ENCODE measurements at regions not wholly inside any gene's neighbourhood (a gene's known extent, or its start where the extent isn't known, plus 50 kb on each side); places are given as distances from the start of the nearest gene placed in this dataset.

DNA sequence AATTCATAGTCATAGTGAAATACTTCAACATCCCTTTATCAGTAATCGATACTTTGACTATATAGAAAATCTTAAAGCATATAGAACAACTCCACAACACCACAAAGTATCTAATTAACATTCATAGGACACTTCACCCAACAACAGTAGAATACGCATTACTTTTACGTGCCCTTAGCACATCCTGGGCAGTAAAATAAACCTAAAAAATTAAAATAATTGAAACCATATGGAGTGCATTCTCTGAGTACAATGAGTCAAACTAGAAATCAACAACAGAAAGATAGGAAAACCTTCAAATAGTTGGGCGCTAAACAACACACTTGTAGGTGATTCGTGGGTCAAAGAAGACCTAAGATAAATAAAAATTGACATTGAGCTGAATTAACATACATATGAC is 442.9 kb downstream of the SUCLG1 start:
- Histone ChIP-seq H3K9me2 (replicated peaks; ENCODE audit: low read depth, low read length) (no peaks in the 10 kb centered on the region), H3K9me3 (ENCODE audit: insufficient read depth, low read depth, low read length) (no peaks in the 10 kb centered on the region), H3K27me3 (ENCODE audit: insufficient read depth, low read length, poor library complexity, severe bottlenecking) (no peaks in the 10 kb centered on the region), H3K9ac (ENCODE audit: low read depth, low read length, poor library complexity, severe bottlenecking) (no peak overlapping the region), H3K36me3 (ENCODE audit: insufficient read depth, low read length) (no peaks in the 10 kb centered on the region), H2AFZ (ENCODE audit: low read length) (no peak overlapping the region), H3K4me2 (ENCODE audit: low read depth, low read length, poor library complexity, severe bottlenecking) (no peak overlapping the region), H3K4me1 (ENCODE audit: insufficient read depth, low read length, poor library complexity, severe bottlenecking) (no peaks in the 10 kb centered on the region), H4K20me1 (ENCODE audit: insufficient read depth, low read length, poor library complexity, severe bottlenecking) (no peaks in the 10 kb centered on the region), H3F3A (ENCODE audit: low read depth) (no peaks in the 10 kb centered on the region), H3K4me3 (ENCODE audit: low read length, poor library complexity, severe bottlenecking) (no peak overlapping the region), H3K79me2 (ENCODE audit: insufficient read depth, low read length) (no peaks in the 10 kb centered on the region)
- TF ChIP-seq, protein P1, sequence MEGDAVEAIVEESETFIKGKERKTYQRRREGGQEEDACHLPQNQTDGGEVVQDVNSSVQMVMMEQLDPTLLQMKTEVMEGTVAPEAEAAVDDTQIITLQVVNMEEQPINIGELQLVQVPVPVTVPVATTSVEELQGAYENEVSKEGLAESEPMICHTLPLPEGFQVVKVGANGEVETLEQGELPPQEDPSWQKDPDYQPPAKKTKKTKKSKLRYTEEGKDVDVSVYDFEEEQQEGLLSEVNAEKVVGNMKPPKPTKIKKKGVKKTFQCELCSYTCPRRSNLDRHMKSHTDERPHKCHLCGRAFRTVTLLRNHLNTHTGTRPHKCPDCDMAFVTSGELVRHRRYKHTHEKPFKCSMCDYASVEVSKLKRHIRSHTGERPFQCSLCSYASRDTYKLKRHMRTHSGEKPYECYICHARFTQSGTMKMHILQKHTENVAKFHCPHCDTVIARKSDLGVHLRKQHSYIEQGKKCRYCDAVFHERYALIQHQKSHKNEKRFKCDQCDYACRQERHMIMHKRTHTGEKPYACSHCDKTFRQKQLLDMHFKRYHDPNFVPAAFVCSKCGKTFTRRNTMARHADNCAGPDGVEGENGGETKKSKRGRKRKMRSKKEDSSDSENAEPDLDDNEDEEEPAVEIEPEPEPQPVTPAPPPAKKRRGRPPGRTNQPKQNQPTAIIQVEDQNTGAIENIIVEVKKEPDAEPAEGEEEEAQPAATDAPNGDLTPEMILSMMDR (conservative IDR thresholded peaks at IDR 0.05; ENCODE audit: low read length), result no peak
- no peak for TF ChIP-seq EZH2phosphoT487 (IDR thresholded peaks at IDR 0.05; ENCODE audit: borderline replicate concordance)

- H3K9me3 ChIP-seq (ENCODE audit: insufficient read depth, low read depth, low read length), result no peaks in the 10 kb centered on the region
- H4K20me1 ChIP-seq (ENCODE audit: insufficient read depth, low read length, poor library complexity, severe bottlenecking), result no peaks in the 10 kb centered on the region
- H3K4me3 ChIP-seq (ENCODE audit: low read length, poor library complexity, severe bottlenecking), result no peak overlapping the region
- no peaks in the 10 kb centered on the region for H3K27me3 ChIP-seq (ENCODE audit: insufficient read depth, low read length, poor library complexity, severe bottlenecking)
- no peak overlapping the region for H3K4me2 ChIP-seq (ENCODE audit: low read depth, low read length, poor library complexity, severe bottlenecking)
- H3K9me2 ChIP-seq (replicated peaks; ENCODE audit: low read depth, low read length), result no peaks in the 10 kb centered on the region
- no peak for TF ChIP-seq EZH2phosphoT487 (IDR thresholded peaks at IDR 0.05; ENCODE audit: borderline replicate concordance)
- TF ChIP-seq, protein P1 (conservative IDR thresholded peaks at IDR 0.05; ENCODE audit: low read length), result no peak
- H3K4me1 ChIP-seq (ENCODE audit: insufficient read depth, low read length, poor library complexity, severe bottlenecking), result no peaks in the 10 kb centered on the region
- H3F3A ChIP-seq (ENCODE audit: low read depth), result no peaks in the 10 kb centered on the region
- H3K79me2 ChIP-seq (ENCODE audit: insufficient read depth, low read length), result no peaks in the 10 kb centered on the region
- H2AFZ ChIP-seq (ENCODE audit: low read length), result no peak overlapping the region
- H3K9ac ChIP-seq (ENCODE audit: low read depth, low read length, poor library complexity, severe bottlenecking), result no peak overlapping the region
- H3K36me3 ChIP-seq (ENCODE audit: insufficient read depth, low read length), result no peaks in the 10 kb centered on the region
Measured at GRCh38 chr2:83997889-83998288, 461.2 kb downstream of the SUCLG1 start.

DNA sequence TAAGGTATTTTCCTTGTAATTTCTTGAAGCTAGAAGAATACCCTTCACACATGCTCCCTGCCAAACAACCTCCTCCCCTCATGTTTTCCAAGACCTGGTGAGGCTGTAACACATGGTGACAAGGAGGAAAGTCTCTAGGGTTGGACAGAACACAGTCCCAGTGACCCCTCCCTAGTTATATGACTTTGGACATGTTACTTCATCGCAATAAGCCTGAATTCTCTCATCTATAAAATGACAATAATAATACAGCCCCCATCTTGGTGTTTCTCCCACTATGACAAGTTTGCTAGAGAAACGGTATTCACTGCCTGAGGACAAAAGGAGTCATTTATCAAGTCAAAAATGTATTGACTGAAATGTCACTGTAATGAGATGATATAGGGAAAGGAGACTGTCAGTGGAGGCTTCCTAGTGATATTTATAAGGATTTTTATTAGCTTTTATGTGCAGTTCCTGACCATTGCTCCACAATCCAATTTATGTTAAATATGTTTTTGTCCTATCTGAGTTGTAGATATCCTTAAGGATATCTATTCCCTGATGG is 464.4 kb downstream of the SUCLG1 start:
- Histone ChIP-seq H3K36me3 (ENCODE audit: insufficient read depth, low read length) (no peaks in the 10 kb centered on the region), H3K79me2 (ENCODE audit: insufficient read depth, low read length) (no peaks in the 10 kb centered on the region), H3K9me2 (replicated peaks; ENCODE audit: low read depth, low read length) (no peaks in the 10 kb centered on the region), H3F3A (ENCODE audit: low read depth) (no peaks in the 10 kb centered on the region), H4K20me1 (ENCODE audit: insufficient read depth, low read length, poor library complexity, severe bottlenecking) (no peaks in the 10 kb centered on the region), H3K4me3 (ENCODE audit: low read length, poor library complexity, severe bottlenecking) (no peak overlapping the region), H3K4me1 (ENCODE audit: insufficient read depth, low read length, poor library complexity, severe bottlenecking) (no peaks in the 10 kb centered on the region), H2AFZ (ENCODE audit: low read length) (no peak overlapping the region), H3K9me3 (ENCODE audit: insufficient read depth, low read depth, low read length) (no peaks in the 10 kb centered on the region), H3K4me2 (ENCODE audit: low read depth, low read length, poor library complexity, severe bottlenecking) (no peak overlapping the region), H3K27me3 (ENCODE audit: insufficient read depth, low read length, poor library complexity, severe bottlenecking) (no peaks in the 10 kb centered on the region), H3K9ac (ENCODE audit: low read depth, low read length, poor library complexity, severe bottlenecking) (no peak overlapping the region)
- no peak for TF ChIP-seq EZH2phosphoT487 (IDR thresholded peaks at IDR 0.05; ENCODE audit: borderline replicate concordance)
- TF ChIP-seq, protein P1 (conservative IDR thresholded peaks at IDR 0.05; ENCODE audit: low read length), result no peak

Measured in Loucy (cell line).